Endothelial cell (in vitro differentiated cells): ENCODE measurements at regions not wholly inside any gene's neighbourhood (a gene's known extent, or its start where the extent isn't known, plus 50 kb on each side); places are given as distances from the start of the nearest gene placed in this dataset.

Source experiments
- DNase-seq: peaks from one replicate; pipeline ENCODE4 v3.0.0; 2021; ENCODE audit warnings: low spot score
- H3K27ac Mint-ChIP-seq: one replicate; pipeline ENCODE4 v1.8.0; 2021; ENCODE audit warnings: mixed read lengths, inconsistent platforms; ENCODE audit not compliant: unreplicated experiment
- H3K27me3 Mint-ChIP-seq: one replicate; pipeline ENCODE4 v1.8.0; 2021; ENCODE audit warnings: mild to moderate bottlenecking, moderate library complexity, mixed read lengths, inconsistent platforms; ENCODE audit not compliant: unreplicated experiment
- H3K36me3 Mint-ChIP-seq: one replicate; pipeline ENCODE4 v1.8.0; 2021; ENCODE audit warnings: mild to moderate bottlenecking, low read depth, mixed read lengths, inconsistent platforms; ENCODE audit not compliant: unreplicated experiment
- H3K4me1 Mint-ChIP-seq: one replicate; pipeline ENCODE4 v1.8.0; 2021; ENCODE audit warnings: mild to moderate bottlenecking, mixed read lengths, inconsistent platforms; ENCODE audit not compliant: unreplicated experiment
- H3K4me3 Mint-ChIP-seq: one replicate; pipeline ENCODE4 v1.8.0; 2021; ENCODE audit warnings: mild to moderate bottlenecking, mixed read lengths, inconsistent platforms; ENCODE audit not compliant: unreplicated experiment
- H3K9me3 Mint-ChIP-seq: one replicate; pipeline ENCODE4 v1.8.0; 2021; ENCODE audit warnings: mixed read lengths, inconsistent platforms; ENCODE audit not compliant: unreplicated experiment
- TF ChIP-seq, protein P1 (sequence below): fragments of 200-600 bp; sonication (generic); IDR thresholded peaks from one replicate; pipeline ENCODE4 v1.5.0; 2021; ENCODE audit warnings: antibody characterized with exemption; ENCODE audit not compliant: unreplicated experiment

DNA sequence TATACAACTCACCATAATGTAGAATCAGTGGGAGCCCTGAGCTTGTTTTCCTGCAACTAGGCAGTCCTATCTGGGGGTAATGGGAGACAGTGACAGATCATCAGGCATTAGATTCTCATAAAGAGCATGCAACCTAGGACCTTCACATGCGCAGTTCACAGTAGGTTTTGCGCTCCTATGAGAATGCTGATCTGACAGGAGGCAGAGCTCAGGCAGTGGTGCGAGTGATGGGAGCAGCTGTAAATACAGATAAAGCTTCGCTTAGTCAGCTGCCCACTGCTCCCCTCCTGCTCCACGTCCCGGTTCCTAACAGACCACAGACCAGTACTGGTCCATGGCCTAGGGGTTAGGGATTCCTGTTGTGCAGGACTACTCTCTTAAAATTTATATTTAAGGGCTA lies 255.3 kb upstream of the POU3F3 start:
- TF ChIP-seq, protein P1, sequence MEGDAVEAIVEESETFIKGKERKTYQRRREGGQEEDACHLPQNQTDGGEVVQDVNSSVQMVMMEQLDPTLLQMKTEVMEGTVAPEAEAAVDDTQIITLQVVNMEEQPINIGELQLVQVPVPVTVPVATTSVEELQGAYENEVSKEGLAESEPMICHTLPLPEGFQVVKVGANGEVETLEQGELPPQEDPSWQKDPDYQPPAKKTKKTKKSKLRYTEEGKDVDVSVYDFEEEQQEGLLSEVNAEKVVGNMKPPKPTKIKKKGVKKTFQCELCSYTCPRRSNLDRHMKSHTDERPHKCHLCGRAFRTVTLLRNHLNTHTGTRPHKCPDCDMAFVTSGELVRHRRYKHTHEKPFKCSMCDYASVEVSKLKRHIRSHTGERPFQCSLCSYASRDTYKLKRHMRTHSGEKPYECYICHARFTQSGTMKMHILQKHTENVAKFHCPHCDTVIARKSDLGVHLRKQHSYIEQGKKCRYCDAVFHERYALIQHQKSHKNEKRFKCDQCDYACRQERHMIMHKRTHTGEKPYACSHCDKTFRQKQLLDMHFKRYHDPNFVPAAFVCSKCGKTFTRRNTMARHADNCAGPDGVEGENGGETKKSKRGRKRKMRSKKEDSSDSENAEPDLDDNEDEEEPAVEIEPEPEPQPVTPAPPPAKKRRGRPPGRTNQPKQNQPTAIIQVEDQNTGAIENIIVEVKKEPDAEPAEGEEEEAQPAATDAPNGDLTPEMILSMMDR, result no peak
- no peaks in the 10 kb centered on the region for H3K9me3 Mint-ChIP-seq
- DNase-seq, result no peak

DNA sequence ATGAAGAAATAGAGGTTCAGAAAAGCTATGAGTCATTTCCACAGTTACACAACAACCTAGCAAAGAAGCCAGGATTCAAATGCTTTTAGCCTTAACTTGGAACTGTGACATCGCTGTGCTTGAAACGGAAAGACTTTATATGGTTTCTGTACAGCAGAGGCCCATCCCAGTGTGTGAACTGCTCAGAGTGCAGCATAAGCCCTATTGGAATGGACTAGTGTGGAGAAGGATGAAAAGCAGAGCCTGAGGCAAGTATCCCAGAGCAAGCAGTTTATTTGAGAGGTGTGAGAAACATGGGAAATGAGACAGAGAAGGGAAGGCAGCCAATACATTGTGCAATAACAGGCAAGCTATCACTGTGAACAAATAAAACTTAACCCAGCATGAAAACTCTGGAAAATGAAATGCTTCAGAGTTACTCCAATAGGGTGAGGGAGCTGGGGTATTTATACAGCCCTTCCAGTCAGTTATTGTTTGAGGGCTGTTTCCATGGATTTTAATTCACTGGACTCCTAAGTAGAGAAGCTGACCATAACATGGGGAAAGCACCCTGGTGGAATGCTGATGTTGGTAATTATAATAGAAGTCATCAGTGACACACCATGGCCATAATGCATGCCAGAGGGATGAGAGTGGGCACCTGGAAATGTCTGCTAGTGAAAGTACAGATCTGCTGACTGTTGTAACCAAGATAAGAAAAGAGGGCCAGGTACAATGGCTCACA lies 254.0 kb upstream of the POU3F3 start:
- TF ChIP-seq, protein P1, result no peak
- Mint-ChIP-seq H3K9me3 (peaks cover 6% of the 10 kb centered on the region), H3K27ac (no peak overlapping the region), H3K27me3 (no peaks in the 10 kb centered on the region), H3K36me3 (no peaks in the 10 kb centered on the region), H3K4me3 (no peak overlapping the region), H3K4me1 (no peaks in the 10 kb centered on the region)
- no peak for DNase-seq

More for the DNA sequence above, 255.3 kb upstream of the POU3F3 start:
- Mint-ChIP-seq H3K27ac (no peak overlapping the region), H3K36me3 (no peaks in the 10 kb centered on the region), H3K4me1 (no peaks in the 10 kb centered on the region), H3K27me3 (no peaks in the 10 kb centered on the region), H3K4me3 (no peak overlapping the region)

DNA sequence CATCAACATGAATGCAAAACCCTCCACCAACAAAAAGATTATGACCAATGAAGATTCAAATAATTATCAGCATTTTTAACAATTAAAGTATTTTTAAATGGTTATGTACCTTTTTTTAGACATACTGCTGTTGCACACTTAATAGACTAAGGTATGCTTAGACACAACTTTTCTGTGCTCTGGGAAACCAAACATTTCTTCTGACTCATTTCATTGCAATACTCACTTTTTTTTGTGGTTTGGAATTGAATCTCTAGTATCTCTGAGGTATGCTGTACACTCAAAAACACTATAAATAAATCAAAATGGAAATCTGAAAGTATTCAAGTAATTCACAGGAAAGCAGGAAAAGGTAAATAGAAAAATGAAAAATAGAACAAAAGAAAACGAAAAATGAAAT lies 247.9 kb upstream of the POU3F3 start:
- no peaks in the 10 kb centered on the region for H3K4me1 Mint-ChIP-seq

GRCh38 chr2:104616856-104617255 lies 237.1 kb upstream of the POU3F3 start:
- no peak overlapping the region for H3K4me3 Mint-ChIP-seq
- H3K9me3 Mint-ChIP-seq, result no peaks in the 10 kb centered on the region
- H3K27me3 Mint-ChIP-seq, result peaks cover 1% of the 10 kb centered on the region
- TF ChIP-seq, protein P1, result no peak
- no peak for DNase-seq
- H3K27ac Mint-ChIP-seq, result no peak overlapping the region
- H3K4me1 Mint-ChIP-seq, result no peaks in the 10 kb centered on the region
- H3K36me3 Mint-ChIP-seq, result no peaks in the 10 kb centered on the region

More for the DNA sequence above, 247.9 kb upstream of the POU3F3 start:
- H3K27ac Mint-ChIP-seq, result no peak overlapping the region
- H3K9me3 Mint-ChIP-seq, result peaks cover 11% of the 10 kb centered on the region
- H3K4me3 Mint-ChIP-seq, result no peak overlapping the region
- no peak for DNase-seq
- TF ChIP-seq, protein P1, result no peak
- no peaks in the 10 kb centered on the region for H3K27me3 Mint-ChIP-seq
- H3K36me3 Mint-ChIP-seq, result no peaks in the 10 kb centered on the region

GRCh38 chr2:104620801-104621200 lies 233.1 kb upstream of the POU3F3 start:
- no peak overlapping the region for H3K27ac Mint-ChIP-seq
- TF ChIP-seq, protein P1, result no peak
- H3K9me3 Mint-ChIP-seq, result no peaks in the 10 kb centered on the region
- no peak for DNase-seq
- no peak overlapping the region for H3K4me3 Mint-ChIP-seq
- H3K36me3 Mint-ChIP-seq, result no peaks in the 10 kb centered on the region
- peaks cover 1% of the 10 kb centered on the region for H3K27me3 Mint-ChIP-seq
- H3K4me1 Mint-ChIP-seq, result no peaks in the 10 kb centered on the region
